Thyroid gland (tissue), 4 donors: ENCODE measurements at regions not wholly inside any gene's neighbourhood (a gene's known extent, or its start where the extent isn't known, plus 50 kb on each side); places are given as distances from the start of the nearest gene placed in this dataset.

Experiments
- CTCF ChIP-seq, 6 experiments: fragments of 200-600 bp in 3 of 6; fragments of 450-650 bp in 3 of 6; sonication (generic) in 3 of 6; IDR thresholded peaks; one replicate each; pipeline ENCODE4 v1.5.1; 2016 to 2019; ENCODE audit warnings: antibody characterized with exemption in 6 of 6, mild to moderate bottlenecking in 2 of 6, inconsistent platforms in 1 of 6, moderate library complexity in 1 of 6
- POLR2A ChIP-seq, 2 donors: fragments of 450-650 bp; IDR thresholded peaks; one replicate each; pipeline ENCODE4 v1.6.1; 2017; ENCODE audit warnings: antibody characterized with exemption in 2 of 2, mild to moderate bottlenecking in 2 of 2, moderate library complexity in 1 of 2

GRCh38 chr4:157880761-157881160, 292.1 kb downstream of the GASK1B start:
- TF ChIP-seq CTCF (IDR thresholded peaks at IDR 0.05) = no peak
- no peak for TF ChIP-seq POLR2A (IDR thresholded peaks at IDR 0.05)
